ENCODE measurements at regions not wholly inside any gene's neighbourhood (a gene's known extent, or its start where the extent isn't known, plus 50 kb on each side); places are given as distances from the start of the nearest gene placed in this dataset.

- Histone ChIP-seq H3K27ac (no peak overlapping the region), H3K4me1 (replicated peaks in 1 of 2) (peaks cover 0 to 5% of the 10 kb centered on the region in 2 donors), H3K4me3 (no peak overlapping the region)
- 13 to 100% (median 38%) methylated on average over 1 of the region's 1 CpG; no CpG with 5 or more reads in 5 of the 10 experiments for WGBS, 10 experiments
- in situ Hi-C loops (cut with MboI; ENCODE audit: low pct_unique_long_range_greater_than_20kb in 2 of 9, low sequenced_read_pairs in 9 of 9, unreplicated experiment in 9 of 9), result no loop called here
- no peak for ATAC-seq (replicated peaks in 6 of 8)
Measured at GRCh38 chr7:28361551-28361950, 50.8 kb upstream of the CREB5 start.

- no peaks in the 10 kb centered on the region for H3K4me1 ChIP-seq (replicated peaks in 1 of 2)
- in situ Hi-C loops (cut with MboI; ENCODE audit: low pct_unique_long_range_greater_than_20kb in 2 of 9, low sequenced_read_pairs in 9 of 9, unreplicated experiment in 9 of 9), result no loop called here
- WGBS, 10 experiments, result 75 to 100% (median 89%) methylated on average over 1 of the region's 1 CpG
- H3K27ac ChIP-seq, result no peak overlapping the region
- ATAC-seq (replicated peaks in 6 of 8), result no peak
- H3K4me3 ChIP-seq, result no peak overlapping the region
Measured at GRCh38 chr7:28362182-28362581, 50.1 kb upstream of the CREB5 start.
